Immature natural killer cell (primary cell): ENCODE measurements at regions not wholly inside any gene's neighbourhood (a gene's known extent, or its start where the extent isn't known, plus 50 kb on each side); places are given as distances from the start of the nearest gene placed in this dataset.
"Not testable (repeated sequence)": the region's sequence is repeated elsewhere in the genome, so short reads cannot be mapped to it uniquely, and the experiment has no call there.

Source experiments
- DNase-seq, 3 donors: peaks; one replicate each; pipeline ENCODE4 v3.0.0; 2022; ENCODE audit warnings: mixed read lengths in 1 of 3
- H3K27ac Mint-ChIP-seq, 6 donors: one replicate each; pipeline ENCODE4 v1.8.0; 2020; ENCODE audit warnings: mixed read lengths in 6 of 6, mild to moderate bottlenecking in 5 of 6, inconsistent platforms in 4 of 6, moderate library complexity in 3 of 6
- H3K27me3 Mint-ChIP-seq, 3 donors: one replicate each; pipeline ENCODE4 v1.8.0; 2020 to 2021; ENCODE audit warnings: low read depth in 3 of 3, mild to moderate bottlenecking in 3 of 3, mixed read lengths in 3 of 3, moderate library complexity in 3 of 3, inconsistent platforms in 1 of 3
- H3K36me3 Mint-ChIP-seq, 3 donors: one replicate each; pipeline ENCODE4 v1.8.0; 2020; ENCODE audit warnings: mixed read lengths in 3 of 3, inconsistent platforms in 2 of 3, mild to moderate bottlenecking in 2 of 3
- H3K4me1 Mint-ChIP-seq, 2 donors: one replicate each; pipeline ENCODE4 v1.8.0; 2020; ENCODE audit warnings: inconsistent platforms in 2 of 2, mild to moderate bottlenecking in 2 of 2, mixed read lengths in 2 of 2, moderate library complexity in 1 of 2
- H3K4me3 Mint-ChIP-seq, 5 donors: one replicate each; pipeline ENCODE4 v1.8.0; 2020; ENCODE audit warnings: mild to moderate bottlenecking in 5 of 5, mixed read lengths in 5 of 5, inconsistent platforms in 3 of 5, moderate library complexity in 3 of 5
- H3K9me3 Mint-ChIP-seq, 6 donors: one replicate each; pipeline ENCODE4 v1.8.0; 2020; ENCODE audit warnings: mild to moderate bottlenecking in 6 of 6, mixed read lengths in 6 of 6, inconsistent platforms in 4 of 6, moderate library complexity in 3 of 6

DNA sequence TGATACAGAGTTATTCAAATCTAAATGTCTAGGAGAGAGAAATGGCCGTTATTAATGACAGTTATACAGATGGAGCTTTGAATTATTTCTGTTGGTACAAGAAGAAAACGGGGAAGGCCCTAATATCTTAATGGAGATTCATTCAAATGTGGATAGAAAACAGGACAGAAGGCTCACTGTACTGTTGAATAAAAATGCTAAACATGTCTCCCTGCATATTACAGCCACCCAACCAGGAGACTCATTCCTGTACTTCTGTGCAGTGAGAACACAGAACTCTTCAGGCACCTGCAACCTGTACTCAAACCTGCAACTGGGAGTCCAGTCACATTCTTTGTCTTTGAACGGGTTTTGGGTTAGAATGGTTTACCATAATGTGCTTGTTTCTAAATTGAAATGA lies 403.2 kb downstream of the DAD1 start:
- Mint-ChIP-seq H3K4me3 (no peak overlapping the region), H3K36me3 (no peaks in the 10 kb centered on the region), H3K4me1 (no peaks in the 10 kb centered on the region), H3K9me3 (no peaks in the 10 kb centered on the region), H3K27ac (no peak overlapping the region), H3K27me3 (peaks cover 5 to 9% (median 8%) of the 10 kb centered on the region in 3 donors)
- DNase-seq, result no peak

DNA sequence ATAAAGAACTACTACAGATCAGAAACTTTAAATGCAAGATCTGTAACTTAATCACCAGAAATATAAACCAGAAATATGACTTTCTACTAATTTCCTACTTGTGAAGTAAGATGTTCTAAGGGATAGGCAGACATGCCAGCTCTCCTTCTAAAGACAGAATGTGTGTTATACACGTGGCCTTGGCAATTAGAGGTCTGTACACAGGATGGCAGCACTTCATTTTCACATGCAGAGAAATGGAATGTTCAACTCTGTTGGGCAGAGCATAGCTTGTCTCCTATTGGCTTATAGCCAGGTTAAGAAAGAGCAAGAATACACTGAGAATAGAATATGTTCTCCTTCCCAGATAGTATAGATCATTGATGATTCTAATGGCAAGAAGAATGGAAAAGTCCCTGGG lies 403.8 kb downstream of the DAD1 start:
- H3K27ac Mint-ChIP-seq, result no peak overlapping the region
- H3K4me3 Mint-ChIP-seq, result no peak overlapping the region
- no peaks in the 10 kb centered on the region for H3K9me3 Mint-ChIP-seq
- peaks cover 8 to 12% (median 9%) of the 10 kb centered on the region in 3 donors for H3K27me3 Mint-ChIP-seq
- no peak for DNase-seq
- H3K36me3 Mint-ChIP-seq, result no peaks in the 10 kb centered on the region
- no peaks in the 10 kb centered on the region for H3K4me1 Mint-ChIP-seq

DNA sequence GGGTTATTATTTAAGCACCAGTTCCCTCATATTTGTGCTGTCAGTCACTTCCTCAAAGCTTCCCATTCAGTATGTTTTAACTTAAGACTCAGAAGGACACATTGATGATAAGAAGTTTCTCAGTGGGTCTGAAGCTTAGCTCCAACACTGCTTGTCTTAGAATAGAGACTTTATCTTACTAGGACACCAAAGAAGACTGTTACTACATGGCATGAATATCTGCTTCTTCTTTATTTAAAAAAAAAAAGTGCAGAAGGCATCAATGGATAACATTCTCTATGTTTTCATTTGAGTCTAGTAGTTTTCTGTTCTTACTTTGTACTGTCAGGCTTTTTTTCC lies 404.2 kb downstream of the DAD1 start:
- H3K4me1 Mint-ChIP-seq, result no peaks in the 10 kb centered on the region
- DNase-seq, result no peak
- peaks cover 9 to 12% (median 9%) of the 10 kb centered on the region in 3 donors for H3K27me3 Mint-ChIP-seq
- H3K36me3 Mint-ChIP-seq, result no peaks in the 10 kb centered on the region
- no peaks in the 10 kb centered on the region for H3K9me3 Mint-ChIP-seq
- no peak overlapping the region for H3K4me3 Mint-ChIP-seq
- H3K27ac Mint-ChIP-seq, result no peak overlapping the region

DNA sequence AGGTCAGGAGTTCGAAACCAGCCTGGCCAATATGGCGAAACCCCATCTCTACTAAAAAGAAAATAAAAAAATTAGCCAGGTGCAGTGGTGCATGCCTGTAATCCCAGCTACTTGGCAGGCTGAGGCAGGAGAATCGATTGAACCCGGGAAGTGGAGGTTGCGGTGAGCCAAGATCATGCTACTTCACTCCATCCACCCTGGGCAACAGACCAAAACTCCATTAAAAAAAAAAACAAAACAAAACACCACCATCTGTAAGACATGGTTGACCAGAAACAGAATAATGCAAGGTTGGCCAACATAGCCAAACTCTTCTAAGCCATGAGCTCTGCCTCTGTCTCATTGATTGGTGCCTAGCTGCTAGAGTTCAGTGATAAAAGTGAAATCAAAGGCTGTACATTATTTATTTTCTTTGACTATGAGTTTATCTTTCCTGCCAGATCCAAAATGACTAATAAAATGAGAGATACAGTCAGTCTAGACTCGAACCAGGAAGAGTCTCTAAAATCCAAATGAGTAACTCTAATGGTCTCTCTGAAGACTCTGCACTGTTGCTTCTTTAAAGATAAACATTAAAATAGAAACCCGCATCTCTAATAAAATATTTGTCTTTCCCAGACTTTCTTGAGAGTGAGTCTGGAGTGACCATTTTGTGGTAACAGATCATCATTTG lies 404.7 kb downstream of the DAD1 start:
- Mint-ChIP-seq H3K27ac (no peak overlapping the region), H3K36me3 (no peaks in the 10 kb centered on the region), H3K27me3 (peaks cover 9 to 12% (median 9%) of the 10 kb centered on the region in 3 donors), H3K9me3 (no peaks in the 10 kb centered on the region), H3K4me1 (peaks cover 0 to 2% of the 10 kb centered on the region in 2 donors), H3K4me3 (no peak overlapping the region)
- no peak for DNase-seq

DNA sequence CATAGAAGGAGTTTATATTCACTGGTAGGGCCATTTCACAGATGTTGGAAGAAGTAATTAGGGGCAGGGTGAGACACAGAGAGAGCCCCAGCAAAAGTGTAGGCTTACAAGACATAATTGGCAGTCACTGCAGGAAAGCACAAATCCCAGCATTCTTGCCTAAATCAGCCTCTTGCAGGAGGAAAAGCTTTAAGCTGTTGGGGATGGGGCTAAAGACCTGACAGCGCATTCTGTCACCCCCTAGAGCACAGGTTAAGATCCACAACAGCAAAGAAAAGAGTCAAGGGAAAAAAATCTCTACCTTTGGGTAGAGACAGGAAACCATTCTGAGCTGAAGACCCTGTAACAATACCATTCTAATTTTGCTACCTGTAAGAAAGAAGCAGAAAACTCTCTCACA lies 409.0 kb downstream of the DAD1 start:
- DNase-seq, result no peak
- Mint-ChIP-seq H3K4me3 (no peak overlapping the region), H3K9me3 (no peaks in the 10 kb centered on the region), H3K4me1 (peaks cover 23 to 33% of the 10 kb centered on the region in 2 donors), H3K36me3 (no peaks in the 10 kb centered on the region), H3K27me3 (peaks cover 8 to 14% (median 11%) of the 10 kb centered on the region in 3 donors), H3K27ac (no peak overlapping the region)

DNA sequence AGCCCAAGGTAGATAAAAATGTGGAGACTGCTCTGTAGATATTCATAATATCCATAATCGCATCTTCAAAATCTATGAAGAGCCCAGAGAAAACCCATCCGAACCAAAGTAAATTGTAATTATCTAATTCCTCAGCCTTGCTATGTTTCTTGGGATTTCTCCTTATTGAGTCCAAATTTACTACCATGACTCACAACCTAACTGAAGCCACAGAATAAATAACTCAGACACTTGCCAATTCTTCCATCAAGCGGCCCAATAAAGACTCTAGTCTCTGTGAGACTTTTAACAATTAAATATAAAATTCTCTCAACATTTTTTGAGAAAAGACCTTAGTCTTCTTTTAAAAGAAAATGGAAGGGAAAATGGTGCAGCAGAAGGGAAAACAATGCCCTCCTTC lies 409.8 kb downstream of the DAD1 start:
- H3K36me3 Mint-ChIP-seq, result no peaks in the 10 kb centered on the region
- H3K9me3 Mint-ChIP-seq, result no peaks in the 10 kb centered on the region
- H3K4me3 Mint-ChIP-seq, result no peak overlapping the region
- H3K27ac Mint-ChIP-seq, result no peak overlapping the region
- peaks cover 8 to 11% (median 10%) of the 10 kb centered on the region in 3 donors for H3K27me3 Mint-ChIP-seq
- no peak for DNase-seq
- H3K4me1 Mint-ChIP-seq, result peaks cover 23 to 33% of the 10 kb centered on the region in 2 donors

DNA sequence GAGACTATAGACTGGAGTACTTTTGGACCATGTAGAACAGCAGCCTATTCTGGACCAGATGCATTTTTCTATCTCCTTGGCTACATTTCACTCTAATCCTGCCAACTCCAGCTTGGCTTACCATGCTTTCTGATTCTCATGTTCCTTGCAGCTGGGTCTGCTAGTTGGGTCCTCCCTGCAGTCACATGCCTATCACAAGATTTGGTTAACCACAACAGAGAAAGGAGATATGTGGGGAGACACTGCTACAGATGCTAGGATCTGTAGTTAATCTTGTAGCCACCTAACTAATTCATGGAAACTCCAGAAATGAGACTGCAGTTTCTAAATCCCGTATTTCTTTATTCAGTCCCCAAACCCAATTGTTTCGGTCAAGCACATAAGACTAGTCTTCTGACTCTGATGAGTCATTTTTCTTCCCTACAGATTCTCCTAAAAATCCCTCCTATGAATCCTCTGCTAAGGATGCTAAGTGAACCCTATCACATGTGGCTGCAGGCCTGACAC lies 410.6 kb downstream of the DAD1 start:
- peak in 1 of 3 donors; percentile 10 for DNase-seq
- Mint-ChIP-seq H3K27ac (peak overlapping the region in 2 of 6 donors; percentile 4 to 48), H3K4me3 (peak overlapping the region; percentile 24 to 74 (median 70))

DNA sequence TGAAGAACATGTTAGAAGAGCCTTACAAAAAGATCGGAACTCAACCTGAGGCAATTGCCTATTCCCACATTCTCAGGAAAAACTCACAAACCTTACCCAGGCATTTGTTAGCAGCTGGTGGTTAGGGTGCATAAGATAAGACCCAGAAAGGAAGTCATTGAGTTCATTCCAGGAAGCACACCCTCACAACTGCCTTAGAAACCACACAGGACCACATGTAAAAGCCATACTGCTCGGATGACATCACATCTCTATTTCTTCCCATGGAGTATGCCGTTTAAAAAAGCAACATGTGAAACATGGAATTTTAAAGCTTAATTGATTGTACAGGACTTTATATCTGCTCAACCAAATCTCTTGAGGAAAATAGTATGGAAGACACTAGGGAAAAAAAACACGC lies 411.2 kb downstream of the DAD1 start:
- no peaks in the 10 kb centered on the region for H3K36me3 Mint-ChIP-seq
- peaks cover 23 to 33% of the 10 kb centered on the region in 2 donors for H3K4me1 Mint-ChIP-seq
- H3K27ac Mint-ChIP-seq, result peak overlapping the region in 2 of 6 donors; percentile 4 to 48
- no peaks in the 10 kb centered on the region for H3K9me3 Mint-ChIP-seq
- H3K4me3 Mint-ChIP-seq, result peak overlapping the region; percentile 67 to 74 (median 70)
- peaks cover 8 to 9% (median 8%) of the 10 kb centered on the region in 3 donors for H3K27me3 Mint-ChIP-seq
- DNase-seq, result peak; percentile 29 to 38 (median 34)

More for the DNA sequence above, 410.6 kb downstream of the DAD1 start:
- peaks cover 23 to 33% of the 10 kb centered on the region in 2 donors for H3K4me1 Mint-ChIP-seq
- no peaks in the 10 kb centered on the region for H3K36me3 Mint-ChIP-seq
- H3K9me3 Mint-ChIP-seq, result no peaks in the 10 kb centered on the region
- H3K27me3 Mint-ChIP-seq, result peaks cover 8 to 9% (median 9%) of the 10 kb centered on the region in 3 donors

DNA sequence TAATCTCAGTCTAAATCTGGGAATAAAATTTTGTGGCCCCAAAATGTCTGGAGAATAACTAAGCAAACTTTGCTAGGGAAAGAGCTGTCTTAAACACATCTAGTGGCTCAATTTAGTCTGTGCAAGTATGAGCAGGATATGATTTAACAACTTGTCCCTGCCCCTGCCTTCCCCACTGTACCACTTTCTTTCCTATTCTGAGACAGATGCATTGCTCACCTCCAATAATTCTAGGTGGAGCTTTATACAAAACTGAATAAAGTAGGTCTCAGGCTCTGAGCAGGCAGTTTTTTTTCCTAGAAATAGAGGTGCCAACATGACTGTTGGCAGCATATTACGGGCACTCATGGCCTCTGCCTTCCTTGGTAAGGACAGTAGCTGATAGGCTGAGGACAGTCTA lies 412.1 kb downstream of the DAD1 start:
- peak overlapping the region in 4 of 5 donors; percentile 25 to 71 (median 68) for H3K4me3 Mint-ChIP-seq
- peaks cover 7 to 8% (median 7%) of the 10 kb centered on the region in 3 donors for H3K27me3 Mint-ChIP-seq
- DNase-seq, result no peak
- no peak overlapping the region for H3K27ac Mint-ChIP-seq
- no peaks in the 10 kb centered on the region for H3K9me3 Mint-ChIP-seq
- no peaks in the 10 kb centered on the region for H3K36me3 Mint-ChIP-seq
- peaks cover 23 to 33% of the 10 kb centered on the region in 2 donors for H3K4me1 Mint-ChIP-seq

DNA sequence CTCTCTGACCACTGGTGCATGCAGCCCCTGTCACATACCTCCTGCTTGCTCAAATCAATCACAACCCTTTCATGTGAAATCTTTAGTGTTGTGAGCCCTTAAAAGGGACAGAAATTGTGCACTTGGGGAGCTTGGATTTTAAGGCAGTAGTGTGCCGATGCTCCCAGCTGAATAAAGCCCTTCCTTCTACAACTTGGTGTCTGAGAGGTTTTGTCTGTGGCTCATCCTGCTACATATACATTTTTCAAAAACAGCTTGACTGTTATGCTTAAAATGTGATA lies 413.8 kb downstream of the DAD1 start:
- peaks cover 23 to 33% of the 10 kb centered on the region in 2 donors for H3K4me1 Mint-ChIP-seq
- not testable (repeated sequence) for H3K36me3 Mint-ChIP-seq, H3K4me3 Mint-ChIP-seq

DNA sequence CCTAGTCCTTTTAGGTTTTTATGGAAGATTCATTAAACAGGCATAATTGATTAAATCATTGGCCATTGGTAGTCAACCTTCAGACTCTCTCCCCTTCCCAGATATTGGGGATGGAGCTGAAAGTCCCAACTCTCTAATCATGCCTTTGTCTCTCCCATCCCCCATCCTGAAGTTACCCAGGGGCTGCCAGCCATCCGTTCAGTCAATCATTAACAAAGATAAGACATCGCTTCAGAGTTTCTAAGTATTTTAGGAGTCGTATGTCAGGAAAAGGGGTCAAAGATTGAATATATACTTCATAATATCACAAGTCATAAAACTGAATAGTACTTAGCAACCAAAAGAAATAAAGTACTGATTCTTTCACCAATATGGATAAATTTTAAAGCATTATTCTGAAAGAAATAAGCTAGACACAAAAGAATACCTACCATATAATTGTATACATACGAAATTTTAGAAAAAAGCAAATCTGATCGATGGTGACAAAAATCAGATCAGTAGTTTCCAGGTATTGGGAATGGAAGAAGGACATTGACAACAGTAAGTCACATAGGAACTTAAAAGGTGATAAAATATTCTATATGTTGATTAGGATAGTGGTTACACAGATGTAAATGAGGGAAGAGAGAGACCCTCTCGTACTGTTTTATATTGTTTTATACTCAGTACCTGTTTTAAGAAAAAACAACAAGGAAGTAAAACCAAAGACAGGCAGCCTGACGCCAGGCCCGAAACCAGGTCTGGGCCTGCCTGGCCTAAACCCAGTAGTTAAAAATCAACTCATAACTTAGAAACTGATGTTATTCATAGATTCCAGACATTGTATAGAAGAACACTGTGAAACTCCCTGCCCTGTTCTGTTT lies 414.4 kb downstream of the DAD1 start:
- Mint-ChIP-seq H3K27me3 (peaks cover 4 to 7% (median 5%) of the 10 kb centered on the region in 3 donors), H3K4me3 (no peak overlapping the region), H3K27ac (no peak overlapping the region), H3K4me1 (peaks cover 23 to 33% of the 10 kb centered on the region in 2 donors), H3K9me3 (no peaks in the 10 kb centered on the region), H3K36me3 (no peaks in the 10 kb centered on the region)
- DNase-seq, result no peak

More for the DNA sequence above, 413.8 kb downstream of the DAD1 start:
- H3K27ac Mint-ChIP-seq, H3K27me3 Mint-ChIP-seq, H3K9me3 Mint-ChIP-seq, DNase-seq: not testable (repeated sequence)

DNA sequence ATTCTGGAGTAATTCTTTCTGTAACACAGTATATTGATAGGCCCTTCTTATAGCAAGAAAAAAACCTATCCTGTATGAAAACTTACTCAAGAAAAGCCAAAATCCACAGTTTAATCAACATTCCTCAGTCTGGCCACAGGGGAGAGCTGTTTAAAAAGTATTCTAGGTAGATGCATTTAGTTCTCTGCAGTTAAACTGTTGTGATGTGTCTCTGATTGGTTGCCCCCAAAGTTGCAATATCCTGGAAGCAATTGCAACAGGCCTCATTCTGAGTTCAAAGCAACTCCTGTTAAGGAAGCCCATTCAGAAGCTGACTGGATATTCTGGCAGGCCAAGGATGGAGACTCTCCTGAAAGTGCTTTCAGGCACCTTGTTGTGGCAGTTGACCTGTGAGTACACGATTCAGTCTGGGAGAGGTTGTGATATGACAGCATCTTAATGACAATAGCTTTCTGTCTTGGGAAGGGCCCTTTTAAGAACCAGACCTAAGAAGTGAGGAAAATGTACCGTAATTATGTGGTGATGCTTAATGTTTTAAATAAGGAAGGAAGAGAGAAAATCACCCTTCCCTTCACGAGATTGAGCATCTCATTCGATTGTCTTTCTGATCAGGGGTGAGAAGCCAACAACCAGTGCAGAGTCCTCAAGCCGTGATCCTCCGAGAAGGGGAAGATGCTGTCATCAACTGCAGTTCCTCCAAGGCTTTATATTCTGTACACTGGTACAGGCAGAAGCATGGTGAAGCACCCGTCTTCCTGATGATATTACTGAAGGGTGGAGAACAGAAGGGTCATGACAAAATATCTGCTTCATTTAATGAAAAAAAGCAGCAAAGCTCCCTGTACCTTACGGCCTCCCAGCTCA lies 420.7 kb downstream of the DAD1 start:
- H3K36me3 Mint-ChIP-seq, result no peaks in the 10 kb centered on the region
- H3K27me3 Mint-ChIP-seq, result peaks cover 4 to 7% (median 4%) of the 10 kb centered on the region in 3 donors
- no peaks in the 10 kb centered on the region for H3K9me3 Mint-ChIP-seq
- DNase-seq, result no peak
- no peaks in the 10 kb centered on the region for H3K4me1 Mint-ChIP-seq
- no peak overlapping the region for H3K27ac Mint-ChIP-seq
- no peak overlapping the region for H3K4me3 Mint-ChIP-seq

DNA sequence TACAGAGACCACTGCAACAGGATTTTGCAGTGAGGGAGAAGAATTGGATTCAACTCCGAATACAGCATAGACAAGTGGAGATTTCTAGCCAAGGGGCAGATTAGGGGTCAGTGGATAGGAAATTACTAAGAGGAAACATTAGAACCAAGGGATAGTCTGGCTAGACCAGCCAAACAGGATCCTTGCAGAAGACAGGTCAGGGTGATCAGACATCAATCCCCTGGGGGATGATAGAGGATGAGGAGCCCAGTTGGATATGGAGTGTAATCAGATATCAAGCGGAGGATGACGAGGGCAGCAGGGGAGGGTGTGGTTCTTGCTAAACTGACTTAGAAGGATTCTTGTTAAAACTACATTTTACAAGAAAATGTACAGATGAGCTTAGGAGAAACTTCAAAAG lies 424.4 kb downstream of the DAD1 start:
- no peak overlapping the region for H3K27ac Mint-ChIP-seq
- H3K9me3 Mint-ChIP-seq, result no peaks in the 10 kb centered on the region
- peaks cover 2 to 8% (median 7%) of the 10 kb centered on the region in 3 donors for H3K27me3 Mint-ChIP-seq
- DNase-seq, result no peak
- H3K36me3 Mint-ChIP-seq, result no peaks in the 10 kb centered on the region
- no peak overlapping the region for H3K4me3 Mint-ChIP-seq
- no peaks in the 10 kb centered on the region for H3K4me1 Mint-ChIP-seq
